ENCODE measurements at regions not wholly inside any gene's neighbourhood (a gene's known extent, or its start where the extent isn't known, plus 50 kb on each side); places are given as distances from the start of the nearest gene placed in this dataset.

GRCh38 chr12:87784350-87784749 lies 244.9 kb downstream of the C12orf50 start:
- DNase-seq (ENCODE audit: low spot score) = no peak

- no peak for DNase-seq (ENCODE audit: low spot score)
Observed at GRCh38 chr12:87783467-87783866, 245.7 kb downstream of the C12orf50 start.

GRCh38 chr12:87782838-87783237 lies 246.4 kb downstream of the C12orf50 start:
- no peak for DNase-seq (ENCODE audit: low spot score)

- no peak for DNase-seq (ENCODE audit: low spot score)
Observed at GRCh38 chr12:87779858-87780498, 249.2 kb downstream of the C12orf50 start.

GRCh38 chr12:87779016-87779415 lies 250.2 kb downstream of the C12orf50 start:
- DNase-seq (ENCODE audit: low spot score) = no peak

GRCh38 chr12:87778065-87778464 lies 251.1 kb downstream of the C12orf50 start:
- no peak for DNase-seq (ENCODE audit: low spot score)

GRCh38 chr12:87775784-87776183 lies 253.4 kb downstream of the C12orf50 start:
- DNase-seq (ENCODE audit: low spot score) = no peak

- DNase-seq (ENCODE audit: low spot score) = no peak
Observed at GRCh38 chr12:87775051-87775450, 254.2 kb downstream of the C12orf50 start.

- DNase-seq (ENCODE audit: low spot score) = no peak
Observed at GRCh38 chr12:87772401-87772800, 256.8 kb downstream of the C12orf50 start.

- no peak for DNase-seq (ENCODE audit: low spot score)
Observed at GRCh38 chr12:87768501-87769287, 260.5 kb downstream of the C12orf50 start.

- no peak for DNase-seq (ENCODE audit: low spot score)
Observed at GRCh38 chr12:87766044-87766443, 263.2 kb downstream of the C12orf50 start.

GRCh38 chr12:87760943-87761342 lies 268.3 kb downstream of the C12orf50 start:
- DNase-seq (ENCODE audit: low spot score) = no peak

GRCh38 chr12:87758271-87758670 lies 270.9 kb downstream of the C12orf50 start:
- no peak for DNase-seq (ENCODE audit: low spot score)

GRCh38 chr12:87756721-87757120 lies 272.5 kb downstream of the C12orf50 start:
- no peak for DNase-seq (ENCODE audit: low spot score)

- no peak for DNase-seq (ENCODE audit: low spot score)
Observed at GRCh38 chr12:87756111-87756510, 273.1 kb downstream of the C12orf50 start.

- no peak for DNase-seq (ENCODE audit: low spot score)
Observed at GRCh38 chr12:87728931-87729593, 300.1 kb downstream of the C12orf50 start.

GRCh38 chr12:87720967-87721366 lies 308.2 kb downstream of the C12orf50 start:
- no peak for DNase-seq (ENCODE audit: low spot score)

GRCh38 chr12:87704374-87704773 lies 324.8 kb downstream of the C12orf50 start:
- no peak for DNase-seq (ENCODE audit: low spot score)

GRCh38 chr12:87690236-87690810 lies 338.9 kb downstream of the C12orf50 start:
- no peak for DNase-seq (ENCODE audit: low spot score)

- DNase-seq (ENCODE audit: low spot score) = no peak
Observed at GRCh38 chr12:87689196-87689595, 340.0 kb downstream of the C12orf50 start.

- DNase-seq (ENCODE audit: low spot score) = no peak
Observed at GRCh38 chr12:87687362-87687761, 341.8 kb downstream of the C12orf50 start.

GRCh38 chr12:87685696-87686095 lies 343.5 kb downstream of the C12orf50 start:
- no peak for DNase-seq (ENCODE audit: low spot score)

- DNase-seq (ENCODE audit: low spot score) = no peak
Observed at GRCh38 chr12:87679251-87679650, 349.9 kb downstream of the C12orf50 start.

All from globus pallidus (tissue), 1 donor.